Stimulated activated CD4-positive, alpha-beta T cell treated with anti-CD3 and anti-CD28 coated beads, Interleukin-1b, Interleukin-23, amount 100 ng/mL, for 24 hours (primary cell): ENCODE measurements at regions not wholly inside any gene's neighbourhood (a gene's known extent, or its start where the extent isn't known, plus 50 kb on each side); places are given as distances from the start of the nearest gene placed in this dataset.

Experiments used
- DNase-seq, 4 experiments: peaks; one replicate each; pipeline ENCODE4 v3.0.0-alpha.2; 2020; ENCODE audit warnings: low read depth in 4 of 4, low spot score in 1 of 4

GRCh38 chr5:2388571-2388970 is 362.9 kb downstream of the IRX2 start:
- no peak for DNase-seq

GRCh38 chr5:2387634-2388325 is 363.7 kb downstream of the IRX2 start:
- no peak for DNase-seq

- no peak for DNase-seq
Measured at GRCh38 chr5:2387250-2387633, 364.2 kb downstream of the IRX2 start.

GRCh38 chr5:2385818-2386217 is 365.7 kb downstream of the IRX2 start:
- no peak for DNase-seq

- no peak for DNase-seq
Measured at GRCh38 chr5:2383698-2384065, 367.8 kb downstream of the IRX2 start.

GRCh38 chr5:2382776-2383697 is 368.4 kb downstream of the IRX2 start:
- no peak for DNase-seq

- no peak for DNase-seq
Measured at GRCh38 chr5:2381861-2382260, 369.6 kb downstream of the IRX2 start.

- DNase-seq, result no peak
Measured at GRCh38 chr5:2381070-2381469, 370.4 kb downstream of the IRX2 start.

GRCh38 chr5:2378976-2379375 is 372.5 kb downstream of the IRX2 start:
- no peak for DNase-seq

- no peak for DNase-seq
Measured at GRCh38 chr5:2378108-2378507, 373.4 kb downstream of the IRX2 start.

- no peak for DNase-seq
Measured at GRCh38 chr5:2376486-2376885, 375.0 kb downstream of the IRX2 start.

GRCh38 chr5:2375757-2376250 is 375.7 kb downstream of the IRX2 start:
- no peak for DNase-seq

- no peak for DNase-seq
Measured at GRCh38 chr5:2375291-2375690, 376.2 kb downstream of the IRX2 start.

- DNase-seq, result no peak
Measured at GRCh38 chr5:2374703-2375102, 376.8 kb downstream of the IRX2 start.

GRCh38 chr5:2373631-2374030 is 377.8 kb downstream of the IRX2 start:
- DNase-seq, result no peak

GRCh38 chr5:2371419-2371710 is 380.1 kb downstream of the IRX2 start:
- no peak for DNase-seq

GRCh38 chr5:2370626-2371418 is 380.7 kb downstream of the IRX2 start:
- no peak for DNase-seq

GRCh38 chr5:2369178-2369577 is 382.3 kb downstream of the IRX2 start:
- DNase-seq, result no peak

GRCh38 chr5:2366816-2367215 is 384.7 kb downstream of the IRX2 start:
- DNase-seq, result no peak

GRCh38 chr5:2357309-2357708 is 394.2 kb downstream of the IRX2 start:
- no peak for DNase-seq

- no peak for DNase-seq
Measured at GRCh38 chr5:2355859-2356258, 395.6 kb downstream of the IRX2 start.
